ENCODE measurements at regions not wholly inside any gene's neighbourhood (a gene's known extent, or its start where the extent isn't known, plus 50 kb on each side); places are given as distances from the start of the nearest gene placed in this dataset.
A peak's percentile ranks its signal among the peaks of the same experiment; 100 is the strongest.

DNA sequence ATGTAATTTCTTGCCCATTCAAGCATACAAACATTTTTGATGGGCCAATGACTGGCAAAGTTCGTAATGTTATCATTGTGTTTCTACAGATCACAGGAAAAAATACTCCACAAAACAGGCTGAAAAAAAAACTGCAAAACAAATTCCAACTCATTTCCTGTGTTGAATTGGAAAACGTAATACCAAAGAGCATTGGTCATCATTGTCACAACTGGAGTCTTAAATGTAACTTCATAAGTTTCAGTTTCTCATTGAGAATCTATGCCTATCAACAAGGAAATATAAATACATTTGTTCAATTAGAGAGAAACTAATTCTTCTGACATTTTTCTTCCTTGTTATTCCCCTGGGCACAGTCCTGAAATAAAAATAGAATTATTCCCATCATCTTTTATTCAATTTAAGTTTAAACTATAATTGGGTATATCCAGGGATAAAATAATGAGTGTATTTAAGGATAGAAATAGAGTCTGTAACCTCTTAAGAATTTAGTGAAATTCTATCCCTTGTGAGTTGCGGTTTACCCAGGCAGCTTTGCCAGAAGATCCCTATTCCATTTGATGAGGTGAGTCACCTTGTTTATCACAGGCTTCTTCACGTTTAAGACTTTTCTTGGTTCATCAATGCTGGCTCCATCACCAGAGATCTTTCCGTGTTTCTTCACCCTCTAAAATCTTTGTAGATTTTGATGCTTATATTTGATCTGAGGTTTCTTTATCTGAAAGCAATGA, 112.7 kb upstream of the ITGA1 start:
- no peak for DNase-seq (ENCODE audit: low read depth in 3 of 3)

GRCh38 chr5:52682492-52682891, 105.2 kb upstream of the ITGA1 start:
- DNase-seq (ENCODE audit: low read depth in 3 of 3), result no peak

DNA sequence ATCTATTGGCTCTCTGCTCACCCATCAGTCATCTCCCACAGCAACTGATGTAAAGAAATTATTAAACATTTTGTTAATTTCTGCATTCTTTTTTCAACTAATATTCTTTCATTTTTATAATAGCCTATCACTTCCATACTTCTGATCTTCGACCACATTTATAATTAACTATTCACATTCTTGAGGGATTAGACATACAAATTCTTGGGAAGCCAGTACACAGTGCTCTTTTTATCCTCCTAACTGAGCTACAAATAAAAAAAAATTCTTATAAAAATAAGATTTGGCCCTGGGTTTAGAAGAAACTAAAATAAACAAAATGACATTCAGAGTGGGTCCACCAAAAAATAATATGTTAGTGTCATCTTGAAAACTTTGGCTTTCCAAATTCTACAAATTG, 103.7 kb upstream of the ITGA1 start:
- no peak for DNase-seq (ENCODE audit: low read depth in 3 of 3)

DNA sequence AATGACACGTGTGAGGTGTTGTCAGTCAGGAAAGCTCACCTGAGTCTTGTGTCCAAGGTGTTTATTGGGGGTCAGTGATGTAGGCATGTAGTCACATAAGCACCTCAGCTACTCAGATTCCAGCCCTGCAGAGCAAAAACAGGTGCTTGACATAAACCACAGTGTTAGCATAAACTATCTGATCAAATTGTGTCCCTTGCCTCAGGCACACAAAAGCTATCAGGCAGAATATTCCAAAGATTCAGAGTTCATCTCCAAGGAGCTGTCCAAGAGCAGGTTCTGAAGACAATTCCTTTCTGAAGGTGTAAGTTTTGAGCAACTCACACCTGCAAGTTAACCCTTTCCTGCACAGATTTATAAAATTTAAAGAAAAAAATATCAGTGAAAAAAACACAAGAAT, 102.2 kb upstream of the ITGA1 start:
- DNase-seq (ENCODE audit: low read depth in 3 of 3), result no peak

- DNase-seq (ENCODE audit: low read depth in 3 of 3), result no peak
Observed at GRCh38 chr5:52685971-52686370, 101.7 kb upstream of the ITGA1 start.

DNA sequence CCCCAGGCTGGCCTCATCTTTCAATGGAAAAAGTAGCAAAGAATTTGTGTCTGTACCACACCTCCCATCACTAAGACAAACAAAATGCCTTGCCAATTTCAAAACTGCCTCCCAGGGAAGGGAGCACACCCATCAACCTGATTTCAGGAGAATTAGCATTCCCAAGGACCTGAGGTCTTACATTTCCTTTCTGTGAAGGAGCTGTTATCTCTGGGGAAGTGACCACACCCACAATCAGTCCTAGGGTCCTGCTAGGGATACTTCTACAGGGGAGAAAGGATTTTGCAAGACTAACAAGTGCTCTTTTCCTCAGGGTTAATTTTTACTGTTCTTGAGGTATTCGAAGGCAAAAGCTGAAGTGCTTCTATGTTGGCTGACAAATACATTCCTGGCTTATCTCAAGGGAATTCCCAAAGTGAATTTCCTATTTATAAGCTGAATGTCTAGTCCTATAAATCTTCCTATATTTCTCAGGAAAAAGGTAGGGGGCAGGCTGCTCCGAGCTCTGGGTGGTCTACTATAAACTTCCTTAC, 97.4 kb upstream of the ITGA1 start:
- DNase-seq (ENCODE audit: low read depth in 3 of 3), result no peak

- no peak for DNase-seq (ENCODE audit: low read depth in 3 of 3)
Observed at GRCh38 chr5:52692039-52692438, 95.7 kb upstream of the ITGA1 start.

DNA sequence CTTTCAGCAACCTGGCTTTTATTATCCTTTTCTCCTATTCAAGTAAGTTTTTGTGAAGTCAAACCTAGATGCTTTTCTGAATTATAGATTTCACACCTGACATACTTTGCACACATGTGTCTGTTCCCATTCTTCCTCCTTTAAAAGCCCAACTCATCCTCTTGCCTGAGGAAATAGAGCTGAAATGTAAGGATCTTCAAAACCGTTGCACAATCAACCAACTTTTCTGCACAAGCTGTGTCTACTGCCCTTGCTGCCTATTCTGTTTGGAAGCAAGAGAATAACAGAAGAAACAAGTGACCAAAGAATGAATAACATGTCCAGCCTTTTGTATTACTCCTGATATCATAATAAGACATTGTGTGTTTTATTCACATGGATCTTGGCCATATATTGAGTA, 95.1 kb upstream of the ITGA1 start:
- DNase-seq (ENCODE audit: low read depth in 3 of 3), result no peak

- DNase-seq (ENCODE audit: low read depth in 3 of 3), result peak in 1 of 3 experiments; percentile 1
Observed at GRCh38 chr5:52693280-52693679, 94.4 kb upstream of the ITGA1 start.

- no peak for DNase-seq (ENCODE audit: low read depth in 3 of 3)
Observed at GRCh38 chr5:52693836-52694235, 93.9 kb upstream of the ITGA1 start.

DNA sequence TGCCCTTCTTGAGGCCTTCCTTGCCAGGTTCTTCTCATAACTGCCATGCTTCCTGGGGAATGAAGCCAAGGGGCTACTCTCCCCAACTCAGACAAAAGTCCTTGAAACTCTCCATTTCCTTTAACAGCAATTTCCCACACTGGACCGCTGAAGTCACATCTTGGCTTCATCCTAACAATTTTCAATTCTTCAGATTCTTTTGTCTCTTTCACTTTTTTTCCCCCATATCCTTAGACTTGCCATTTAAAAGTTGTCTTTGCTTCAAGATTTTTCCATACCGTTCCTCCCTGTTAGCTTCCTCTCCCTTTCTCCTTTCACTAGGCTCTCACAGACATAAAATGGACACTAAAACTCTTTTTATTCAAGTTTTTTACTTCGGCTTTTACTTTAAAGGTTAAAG, 93.1 kb upstream of the ITGA1 start:
- no peak for DNase-seq (ENCODE audit: low read depth in 3 of 3)

DNA sequence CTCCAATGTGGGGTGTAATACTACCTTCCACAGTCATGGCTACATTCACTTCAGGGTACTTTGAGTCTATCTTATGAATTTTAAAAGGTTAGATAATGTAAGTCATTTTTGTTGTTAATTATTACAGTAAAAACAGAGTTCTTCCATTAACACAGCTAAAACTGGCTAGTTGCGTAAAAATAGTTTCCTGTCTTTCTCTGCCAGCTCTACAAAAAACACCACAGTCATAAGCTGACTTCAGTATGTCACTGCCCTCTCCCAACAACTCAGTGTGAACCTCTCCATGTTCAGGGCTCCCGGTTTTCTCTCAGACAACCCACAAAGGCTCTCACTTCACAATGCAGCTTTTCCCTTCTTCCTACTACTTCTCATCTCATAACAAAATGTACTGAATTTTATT, 84.8 kb upstream of the ITGA1 start:
- no peak for DNase-seq (ENCODE audit: low read depth in 3 of 3)

DNA sequence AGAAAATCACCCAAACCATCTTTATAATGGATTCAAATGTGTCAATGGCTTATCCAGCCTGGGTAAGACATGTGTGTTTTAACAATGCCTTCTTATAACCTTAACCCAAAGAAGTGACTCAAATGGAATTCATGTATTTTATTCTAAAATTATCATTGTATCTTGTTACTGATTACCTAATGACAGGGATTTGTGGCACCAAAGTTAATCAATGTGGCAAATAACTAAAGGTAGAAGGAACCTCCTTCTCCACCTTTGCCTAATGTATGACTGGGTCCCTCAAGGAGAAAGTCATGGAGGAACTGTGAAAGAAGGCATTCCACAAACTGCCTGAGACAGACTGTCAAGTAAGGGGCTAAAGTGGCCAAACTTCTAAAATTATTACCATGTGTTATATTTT, 84.4 kb upstream of the ITGA1 start:
- DNase-seq (ENCODE audit: low read depth in 3 of 3), result no peak

DNA sequence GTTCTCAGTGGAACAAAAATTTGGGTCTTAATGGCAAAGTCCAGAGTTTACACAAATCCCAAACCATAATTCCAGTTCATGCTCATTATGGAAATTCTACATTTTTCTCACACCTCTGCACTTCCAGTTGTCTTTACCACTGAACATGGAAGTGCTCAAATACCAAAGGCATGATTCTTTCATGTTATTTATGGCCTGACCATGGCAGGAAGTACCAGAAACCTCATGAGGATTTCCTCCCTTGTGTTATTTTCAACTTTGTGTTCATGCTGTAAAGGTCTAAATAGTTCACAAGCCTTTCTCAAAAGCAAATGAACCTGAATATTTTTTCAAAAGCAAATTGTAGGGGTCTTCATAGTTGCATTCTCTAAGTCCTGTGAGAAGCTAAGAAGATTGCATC, 82.0 kb upstream of the ITGA1 start:
- no peak for DNase-seq (ENCODE audit: low read depth in 3 of 3)

- no peak for DNase-seq (ENCODE audit: low read depth in 3 of 3)
Observed at GRCh38 chr5:52706775-52707174, 80.9 kb upstream of the ITGA1 start.

DNA sequence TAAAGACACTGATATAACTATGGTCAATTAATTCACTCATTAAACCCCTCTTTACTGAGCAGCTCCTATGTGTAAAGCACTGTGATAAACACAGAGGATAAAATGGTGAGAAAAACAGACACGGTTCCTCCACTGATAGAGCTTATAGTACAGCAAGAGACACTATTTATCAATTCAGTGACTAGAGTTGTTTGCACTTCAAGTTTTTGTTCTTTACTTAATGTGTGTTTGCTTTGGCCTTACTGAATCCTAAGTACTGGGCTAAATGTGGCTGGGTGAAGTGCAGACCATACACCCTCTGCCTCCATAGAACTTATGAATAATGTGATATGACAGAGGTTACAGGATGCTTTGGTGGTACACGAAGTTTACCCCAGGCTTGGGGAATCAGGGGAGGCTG, 80.1 kb upstream of the ITGA1 start:
- no peak for DNase-seq (ENCODE audit: low read depth in 3 of 3)

GRCh38 chr5:52708463-52708862, 79.3 kb upstream of the ITGA1 start:
- no peak for DNase-seq (ENCODE audit: low read depth in 3 of 3)

DNA sequence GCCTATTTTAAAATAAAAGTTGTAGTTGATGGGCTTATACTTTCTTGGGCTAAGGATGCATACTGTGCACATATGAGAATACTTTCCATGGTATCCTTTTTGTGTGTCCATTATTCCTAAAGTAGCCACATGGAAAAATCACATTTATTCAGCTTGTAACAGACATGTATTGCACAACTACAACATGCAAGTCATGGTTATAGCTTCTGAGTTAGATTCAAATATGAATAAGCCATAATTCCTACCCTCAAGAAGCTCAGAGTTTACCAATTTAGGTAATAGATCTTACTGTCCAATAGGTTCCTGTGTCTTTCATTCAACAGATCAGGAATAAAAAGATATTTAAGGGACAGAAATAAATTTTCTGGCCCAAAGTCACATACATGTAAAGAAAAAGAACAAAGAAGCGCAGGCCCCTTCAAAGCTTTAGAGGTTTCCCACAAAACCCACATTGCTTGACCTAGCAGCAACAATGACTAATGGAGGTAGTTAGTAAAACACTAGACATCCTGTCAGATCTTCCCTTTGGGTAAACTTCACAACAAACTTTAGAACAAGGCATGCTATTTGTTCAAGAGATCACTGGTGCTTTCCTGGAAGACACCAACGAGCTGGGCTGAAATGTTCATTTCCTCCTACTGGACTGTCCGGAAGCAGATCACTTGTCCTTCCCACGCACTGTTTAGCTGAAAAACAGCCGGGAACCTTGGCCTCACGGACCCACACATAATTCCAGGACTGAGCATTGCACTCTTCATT, 78.4 kb upstream of the ITGA1 start:
- DNase-seq (ENCODE audit: low read depth in 3 of 3), result no peak

GRCh38 chr5:52710310-52710971, 77.3 kb upstream of the ITGA1 start:
- no peak for DNase-seq (ENCODE audit: low read depth in 3 of 3)

- no peak for DNase-seq (ENCODE audit: low read depth in 3 of 3)
Observed at GRCh38 chr5:52710972-52711596, 76.6 kb upstream of the ITGA1 start.

DNA sequence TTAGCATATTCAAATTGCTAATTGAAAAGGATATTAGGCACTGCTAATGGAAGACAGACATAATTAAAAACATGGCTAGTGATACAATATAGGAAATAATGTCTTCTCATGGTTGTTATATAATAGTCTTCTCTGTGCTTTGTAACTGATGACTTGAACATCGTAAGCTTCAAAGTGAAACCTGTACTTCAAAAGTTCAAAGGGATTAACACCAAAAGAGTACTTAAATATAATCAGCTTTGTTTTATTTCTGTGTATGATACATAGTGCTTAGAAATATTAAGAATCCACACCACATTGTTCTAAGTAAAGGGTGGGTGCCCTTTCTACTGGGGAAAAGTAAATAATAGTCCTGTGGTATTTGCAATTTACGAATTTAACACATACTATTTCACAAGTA, 75.4 kb upstream of the ITGA1 start:
- no peak for DNase-seq (ENCODE audit: low read depth in 3 of 3)

- peak in 2 of 3 experiments; percentile 6 to 40 for DNase-seq (ENCODE audit: low read depth in 3 of 3)
Observed at GRCh38 chr5:52725065-52725746, 62.5 kb upstream of the ITGA1 start.
